ENCODE measurements at regions not wholly inside any gene's neighbourhood (a gene's known extent, or its start where the extent isn't known, plus 50 kb on each side); places are given as distances from the start of the nearest gene placed in this dataset.

DNA sequence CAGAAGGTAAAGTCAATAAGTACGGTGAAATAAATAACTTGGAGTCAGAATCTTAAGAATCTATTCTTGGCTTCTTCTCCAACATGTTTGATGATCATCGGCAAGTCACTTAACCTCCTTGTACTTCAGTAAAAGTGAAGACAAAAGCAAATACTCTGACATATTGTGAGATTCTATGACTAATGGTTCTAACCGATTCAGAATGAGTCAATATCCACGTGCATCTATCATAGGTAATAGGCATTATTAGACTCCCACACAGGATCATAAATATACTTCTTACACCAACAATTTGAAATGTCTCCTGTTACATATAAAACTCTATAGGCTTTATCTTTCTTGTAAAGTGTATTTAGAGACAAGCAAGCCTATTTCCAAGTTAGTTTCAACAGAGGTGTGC lies 144.4 kb upstream of the ATXN7L3B start:
- Histone ChIP-seq H3K27ac (ENCODE audit: low read depth in 1 of 2, low read length in 2 of 2) (no peak overlapping the region), H3K4me3 (ENCODE audit: low read depth in 1 of 3, low read length in 3 of 3) (no peak overlapping the region), H3K4me1 (ENCODE audit: control insufficient read depth in 4 of 4, insufficient read depth in 4 of 4, low read length in 3 of 4) (peaks cover 2 to 11% (median 9%) of the 10 kb centered on the region in 4 donors), H3K27me3 (ENCODE audit: control insufficient read depth in 4 of 4, insufficient read depth in 4 of 4, low read length in 3 of 4) (no peaks in the 10 kb centered on the region), H3K36me3 (ENCODE audit: control insufficient read depth in 4 of 4, insufficient read depth in 3 of 4, low read depth in 1 of 4, low read length in 3 of 4) (no peaks in the 10 kb centered on the region), H3K9ac (ENCODE audit: low read depth in 1 of 2, low read length in 2 of 2) (no peak overlapping the region), H3K9me3 (ENCODE audit: control insufficient read depth in 4 of 4, low read length in 3 of 4) (peaks cover 0 to 3% (median 0%) of the 10 kb centered on the region in 4 donors)
- TF ChIP-seq, protein P1, sequence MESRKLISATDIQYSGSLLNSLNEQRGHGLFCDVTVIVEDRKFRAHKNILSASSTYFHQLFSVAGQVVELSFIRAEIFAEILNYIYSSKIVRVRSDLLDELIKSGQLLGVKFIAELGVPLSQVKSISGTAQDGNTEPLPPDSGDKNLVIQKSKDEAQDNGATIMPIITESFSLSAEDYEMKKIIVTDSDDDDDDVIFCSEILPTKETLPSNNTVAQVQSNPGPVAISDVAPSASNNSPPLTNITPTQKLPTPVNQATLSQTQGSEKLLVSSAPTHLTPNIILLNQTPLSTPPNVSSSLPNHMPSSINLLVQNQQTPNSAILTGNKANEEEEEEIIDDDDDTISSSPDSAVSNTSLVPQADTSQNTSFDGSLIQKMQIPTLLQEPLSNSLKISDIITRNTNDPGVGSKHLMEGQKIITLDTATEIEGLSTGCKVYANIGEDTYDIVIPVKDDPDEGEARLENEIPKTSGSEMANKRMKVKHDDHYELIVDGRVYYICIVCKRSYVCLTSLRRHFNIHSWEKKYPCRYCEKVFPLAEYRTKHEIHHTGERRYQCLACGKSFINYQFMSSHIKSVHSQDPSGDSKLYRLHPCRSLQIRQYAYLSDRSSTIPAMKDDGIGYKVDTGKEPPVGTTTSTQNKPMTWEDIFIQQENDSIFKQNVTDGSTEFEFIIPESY (IDR thresholded peaks at IDR 0.05), result no peak
- TF ChIP-seq, protein P2, sequence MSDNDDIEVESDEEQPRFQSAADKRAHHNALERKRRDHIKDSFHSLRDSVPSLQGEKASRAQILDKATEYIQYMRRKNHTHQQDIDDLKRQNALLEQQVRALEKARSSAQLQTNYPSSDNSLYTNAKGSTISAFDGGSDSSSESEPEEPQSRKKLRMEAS (IDR thresholded peaks at IDR 0.05), result no peak
- TF ChIP-seq YY1 (IDR thresholded peaks at IDR 0.05), result no peak
- TF ChIP-seq TAF1 (conservative IDR thresholded peaks at IDR 0.05), result no peak
- no peak for TF ChIP-seq GABPA (IDR thresholded peaks at IDR 0.05 in 1 of 2, conservative IDR thresholded peaks at IDR 0.05 in 1 of 2)
- TF ChIP-seq, protein P3, sequence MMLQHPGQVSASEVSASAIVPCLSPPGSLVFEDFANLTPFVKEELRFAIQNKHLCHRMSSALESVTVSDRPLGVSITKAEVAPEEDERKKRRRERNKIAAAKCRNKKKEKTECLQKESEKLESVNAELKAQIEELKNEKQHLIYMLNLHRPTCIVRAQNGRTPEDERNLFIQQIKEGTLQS (IDR thresholded peaks at IDR 0.05), result no peak
- TF ChIP-seq, protein P4, sequence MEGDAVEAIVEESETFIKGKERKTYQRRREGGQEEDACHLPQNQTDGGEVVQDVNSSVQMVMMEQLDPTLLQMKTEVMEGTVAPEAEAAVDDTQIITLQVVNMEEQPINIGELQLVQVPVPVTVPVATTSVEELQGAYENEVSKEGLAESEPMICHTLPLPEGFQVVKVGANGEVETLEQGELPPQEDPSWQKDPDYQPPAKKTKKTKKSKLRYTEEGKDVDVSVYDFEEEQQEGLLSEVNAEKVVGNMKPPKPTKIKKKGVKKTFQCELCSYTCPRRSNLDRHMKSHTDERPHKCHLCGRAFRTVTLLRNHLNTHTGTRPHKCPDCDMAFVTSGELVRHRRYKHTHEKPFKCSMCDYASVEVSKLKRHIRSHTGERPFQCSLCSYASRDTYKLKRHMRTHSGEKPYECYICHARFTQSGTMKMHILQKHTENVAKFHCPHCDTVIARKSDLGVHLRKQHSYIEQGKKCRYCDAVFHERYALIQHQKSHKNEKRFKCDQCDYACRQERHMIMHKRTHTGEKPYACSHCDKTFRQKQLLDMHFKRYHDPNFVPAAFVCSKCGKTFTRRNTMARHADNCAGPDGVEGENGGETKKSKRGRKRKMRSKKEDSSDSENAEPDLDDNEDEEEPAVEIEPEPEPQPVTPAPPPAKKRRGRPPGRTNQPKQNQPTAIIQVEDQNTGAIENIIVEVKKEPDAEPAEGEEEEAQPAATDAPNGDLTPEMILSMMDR (IDR thresholded peaks at IDR 0.05; ENCODE audit: low read depth, low read length, missing input control), result no peak
- WGBS, result 92% methylated on average over 4 of the region's 4 CpGs
- DNase-seq (ENCODE audit: low spot score), result no peak

GRCh38 chr12:74394647-74395046 lies 143.0 kb upstream of the ATXN7L3B start:
- no peak overlapping the region for H3K4me3 ChIP-seq (ENCODE audit: low read depth in 1 of 3, low read length in 3 of 3)
- 96% methylated on average over 1 of the region's 1 CpG for WGBS
- no peaks in the 10 kb centered on the region for H3K27me3 ChIP-seq (ENCODE audit: control insufficient read depth in 4 of 4, insufficient read depth in 4 of 4, low read length in 3 of 4)

More at GRCh38 chr12:74394647-74395046, 143.0 kb upstream of the ATXN7L3B start:
- H3K27ac ChIP-seq (ENCODE audit: low read depth in 1 of 2, low read length in 2 of 2), result no peak overlapping the region
- no peak overlapping the region for H3K9ac ChIP-seq (ENCODE audit: low read depth in 1 of 2, low read length in 2 of 2)
- H3K36me3 ChIP-seq (ENCODE audit: control insufficient read depth in 4 of 4, insufficient read depth in 3 of 4, low read depth in 1 of 4, low read length in 3 of 4), result no peaks in the 10 kb centered on the region
- TF ChIP-seq FOXA1 (IDR thresholded peaks at IDR 0.05) (no peak), TAF1 (conservative IDR thresholded peaks at IDR 0.05) (no peak), RXRA (IDR thresholded peaks at IDR 0.05) (no peak), GABPA (IDR thresholded peaks at IDR 0.05 in 1 of 2, conservative IDR thresholded peaks at IDR 0.05 in 1 of 2) (no peak), RAD21 (IDR thresholded peaks at IDR 0.05) (no peak), HNF4G (IDR thresholded peaks at IDR 0.05) (no peak), HNF4A (conservative IDR thresholded peaks at IDR 0.05) (no peak), NR2F2 (IDR thresholded peaks at IDR 0.05) (no peak), FOXA2 (IDR thresholded peaks at IDR 0.05) (no peak), JUND (IDR thresholded peaks at IDR 0.05) (no peak), YY1 (IDR thresholded peaks at IDR 0.05) (no peak), SP1 (IDR thresholded peaks at IDR 0.05) (no peak)
- TF ChIP-seq, protein P2 (IDR thresholded peaks at IDR 0.05), result no peak
- TF ChIP-seq, protein P1 (IDR thresholded peaks at IDR 0.05), result no peak
- H3K4me1 ChIP-seq (ENCODE audit: control insufficient read depth in 4 of 4, insufficient read depth in 4 of 4, low read length in 3 of 4), result peaks cover 2 to 11% (median 9%) of the 10 kb centered on the region in 4 donors
- no peaks in the 10 kb centered on the region for H3K9me3 ChIP-seq (ENCODE audit: control insufficient read depth in 4 of 4, low read length in 3 of 4)
- no peak for DNase-seq (ENCODE audit: low spot score)
